HepG2 (cell line): ENCODE measurements at regions not wholly inside any gene's neighbourhood (a gene's known extent, or its start where the extent isn't known, plus 50 kb on each side); places are given as distances from the start of the nearest gene placed in this dataset.

Experiments
- CHD2 ChIP-seq: IDR thresholded peaks from 2 replicates; pipeline ENCODE4 v1.6.1; 2011; ENCODE audit warnings: low read depth, low read length, improper control_type of control experiment
- RBM39 ChIP-seq: fragments of 200-400 bp; formaldehyde crosslinking; IDR thresholded peaks from one replicate; pipeline ENCODE4 v1.6.1; 2018; ENCODE audit warnings: antibody characterized with exemption, mild to moderate bottlenecking, low read depth, low read length; ENCODE audit not compliant: poor library complexity, severe bottlenecking
- RORA ChIP-seq: sonication (generic); formaldehyde crosslinking; IDR thresholded peaks from 2 replicates; pipeline ENCODE4 v1.5.0; 2020; ENCODE audit warnings: mild to moderate bottlenecking, missing genetic modification reagents, moderate library complexity

- TF ChIP-seq RBM39 (no peak), RORA (no peak), CHD2 (no peak)
Measured at GRCh38 chr2:37798315-37799005, 126.6 kb upstream of the RMDN2 start.
